K562 (cell line): ENCODE measurements at regions not wholly inside any gene's neighbourhood (a gene's known extent, or its start where the extent isn't known, plus 50 kb on each side); places are given as distances from the start of the nearest gene placed in this dataset.

Source experiments
- ATAC-seq: fragments of 200-7000 bp; cut with Tn5 transposase; 3 replicates; pipeline ENCODE4 v1.9.1; 2020; ENCODE audit warnings: moderate library complexity
- BruUV-seq: library from RNA; stranded (reverse); fragments of 400-500 nt; replicated peaks from 2 replicates; lab custom pipeline; 2021; lab: Mats Ljungman, UMichigan
- CTCF ChIA-PET: fragments of 300-600 bp; formaldehyde crosslinking; extraction: SDS; loops from one replicate; lab custom pipeline; 2021; ENCODE audit warnings: low intra/inter-chr PET ratio; lab: Yijun Ruan, JAX
- POLR2A ChIA-PET: fragments of 300-600, 350-650 bp; sonication (Branson Sonifier 250); formaldehyde crosslinking; extraction: SDS; loops from one replicate; lab custom pipeline; 2021; ENCODE audit warnings: antibody characterized with exemption, inconsistent platforms; lab: Yijun Ruan, JAX
- DNase-seq, 4 experiments: peaks; one replicate each; pipeline versions ENCODE4 v3.0.0 to v3.0.0-alpha.2; 2011 to 2018; ENCODE audit warnings: low spot score in 3 of 4, mixed read lengths in 3 of 4; ENCODE audit errors: extremely low read depth in 1 of 4
- FAIRE-seq: peaks from 2 replicates; lab custom pipeline; 2011; peaks lifted over from hg19 to GRCh38; lab: Jason Lieb, UNC
- H2AFZ ChIP-seq: 2 replicates; pipeline ENCODE4 v1.6.0; 2011; ENCODE audit warnings: low read depth, low read length, control low read depth, inconsistent platforms
- H3K27ac ChIP-seq: fragments of 200-600 bp; 3 replicates; pipeline ENCODE4 v1.8.0; 2011; ENCODE audit warnings: low read depth, mild to moderate bottlenecking, control low read depth, inconsistent platforms, low read length, moderate library complexity, mixed read lengths; ENCODE audit errors: extremely low read depth
- H3K27me3 ChIP-seq, 2 experiments: fragments of 300-600 bp in 1 of 2; 2 replicates in 1 of 2; 3 replicates in 1 of 2; pipeline versions ENCODE4 v1.6.0 to v1.8.0; 2011; ENCODE audit warnings: inconsistent platforms in 2 of 2, low read length in 2 of 2, mild to moderate bottlenecking in 1 of 2, mixed read lengths in 1 of 2, moderate library complexity in 1 of 2; ENCODE audit not compliant: control insufficient read depth in 2 of 2, insufficient read depth in 2 of 2
- H3K36me3 ChIP-seq: fragments of 300-600 bp; 3 replicates; pipeline ENCODE4 v1.8.0; 2011; ENCODE audit warnings: mild to moderate bottlenecking, low read length, inconsistent platforms; ENCODE audit not compliant: control insufficient read depth, insufficient read depth
- H3K4me1 ChIP-seq, 2 experiments: fragments of 200-600 bp in 1 of 2; replicated peaks in 1 of 2; 2 replicates in 1 of 2; 3 replicates in 1 of 2; pipeline versions ENCODE4 v1.5.1 to v1.8.0; 2011; ENCODE audit warnings: inconsistent platforms in 2 of 2, low read length in 2 of 2, mild to moderate bottlenecking in 1 of 2, mixed read lengths in 1 of 2, moderate library complexity in 1 of 2; ENCODE audit not compliant: control insufficient read depth in 2 of 2, insufficient read depth in 2 of 2
- H3K4me2 ChIP-seq: 2 replicates; pipeline ENCODE4 v1.6.1; 2011; ENCODE audit warnings: low read length, control low read depth, inconsistent platforms, mixed read lengths; ENCODE audit not compliant: insufficient read depth
- H3K4me3 ChIP-seq: fragments of 200-600 bp; sonication (generic), shearing (Covaris generic); 2 replicates; pipeline ENCODE4 v1.5.1; 2016; ENCODE audit warnings: control low read depth, inconsistent platforms
- H3K79me2 ChIP-seq: fragments of 200-600 bp; 3 replicates; pipeline ENCODE4 v1.8.0; 2011; ENCODE audit warnings: low read length, inconsistent platforms; ENCODE audit not compliant: control insufficient read depth, insufficient read depth
- H3K9ac ChIP-seq, 2 experiments: 2 replicates each; pipeline versions ENCODE4 v1.6.0 to v1.6.1; 2011; ENCODE audit warnings: low read depth in 2 of 2, low read length in 2 of 2, control low read depth in 1 of 2, inconsistent platforms in 1 of 2, mild to moderate bottlenecking in 1 of 2, mixed read lengths in 1 of 2; ENCODE audit not compliant: insufficient read depth in 1 of 2
- H3K9me1 ChIP-seq: one replicate; pipeline ENCODE4 v1.6.0; 2011; ENCODE audit warnings: inconsistent platforms, mild to moderate bottlenecking, low read length, moderate library complexity; ENCODE audit not compliant: control insufficient read depth, insufficient read depth
- H3K9me3 ChIP-seq: replicated peaks from 2 replicates; pipeline ENCODE4 v1.5.1; 2011; ENCODE audit warnings: low read depth, low read length, inconsistent platforms; ENCODE audit not compliant: control insufficient read depth, insufficient read depth
- H4K20me1 ChIP-seq: replicated peaks from 2 replicates; pipeline ENCODE4 v1.6.1; 2011; ENCODE audit warnings: low read length, inconsistent platforms, mixed read lengths; ENCODE audit not compliant: control insufficient read depth, insufficient read depth
- CHAMP1 ChIP-seq: fragments of 450-650 bp; IDR thresholded peaks from 2 replicates; pipeline ENCODE4 v1.6.1; 2016; ENCODE audit warnings: mild to moderate bottlenecking
- ETV1 ChIP-seq: fragments of 450-650 bp; conservative IDR thresholded peaks from 2 replicates; pipeline ENCODE4 v1.6.1; 2016; ENCODE audit warnings: missing genetic modification characterization, control low read depth, low read depth, missing compliant biosample characterization
- FOXA3 ChIP-seq, 2 experiments: fragments of 450-650 bp in 1 of 2; sonication (generic) in 1 of 2; formaldehyde crosslinking; IDR thresholded peaks in 1 of 2; conservative IDR thresholded peaks in 1 of 2; 2 replicates each; pipeline versions ENCODE4 v1.4.0 to v1.8.0; 2020 to 2022; ENCODE audit warnings: mild to moderate bottlenecking in 2 of 2, missing genetic modification reagents in 1 of 2
- IFI16 ChIP-seq: fragments of 250-450 bp; sonication (Bioruptor Pico); IDR thresholded peaks from 2 replicates; pipeline ENCODE4 v2.1.2; 2022; ENCODE audit warnings: mild to moderate bottlenecking, inconsistent platforms
- LCOR ChIP-seq: sonication (generic); formaldehyde crosslinking; IDR thresholded peaks from 2 replicates; pipeline ENCODE4 v1.8.0; 2022; ENCODE audit warnings: mild to moderate bottlenecking, missing genetic modification reagents
- MCM2 ChIP-seq: fragments of 450-650 bp; IDR thresholded peaks from 2 replicates; pipeline ENCODE4 v1.6.1; 2017; ENCODE audit warnings: low read depth, mild to moderate bottlenecking
- NCOA2 ChIP-seq, 2 experiments: fragments of 450-650 bp; IDR thresholded peaks; 2 replicates each; pipeline ENCODE4 v1.6.1; 2018; ENCODE audit warnings: mild to moderate bottlenecking in 2 of 2, moderate library complexity in 1 of 2; ENCODE audit not compliant: partially characterized antibody in 2 of 2
- RB1 ChIP-seq: fragments of 450-650 bp; IDR thresholded peaks from 2 replicates; pipeline ENCODE4 v1.6.1; 2017; ENCODE audit warnings: low read depth, mild to moderate bottlenecking
- RBM15 ChIP-seq: fragments of 200-400 bp; formaldehyde crosslinking; IDR thresholded peaks from 2 replicates; pipeline ENCODE4 v1.6.1; 2018; ENCODE audit warnings: mild to moderate bottlenecking, low read length, moderate library complexity; ENCODE audit not compliant: insufficient read depth
- RBM25 ChIP-seq: fragments of 200-400 bp; formaldehyde crosslinking; IDR thresholded peaks from 2 replicates; pipeline ENCODE4 v1.6.1; 2018; ENCODE audit warnings: low read length, low read depth, moderate library complexity; ENCODE audit not compliant: severe bottlenecking
- SAFB ChIP-seq: fragments of 200-400 bp; formaldehyde crosslinking; IDR thresholded peaks from 2 replicates; pipeline ENCODE4 v1.6.1; 2017; ENCODE audit warnings: low read depth, low read length, borderline replicate concordance
- SMARCB1 ChIP-seq: IDR thresholded peaks from 2 replicates; pipeline ENCODE4 v1.6.1; 2011; ENCODE audit warnings: improper control_type of control experiment, low read depth; ENCODE audit not compliant: insufficient read length
- ZNF3 ChIP-seq: fragments of 250-450 bp; sonication (Bioruptor Pico); IDR thresholded peaks from 2 replicates; pipeline ENCODE4 v1.5.0; 2021; ENCODE audit warnings: mild to moderate bottlenecking, moderate library complexity
- ZNF431 ChIP-seq: sonication (generic); formaldehyde crosslinking; IDR thresholded peaks from 2 replicates; pipeline ENCODE4 v1.8.0; 2022; ENCODE audit warnings: mild to moderate bottlenecking, missing genetic modification reagents
- ZNF695 ChIP-seq: fragments of 450-650 bp; formaldehyde crosslinking; IDR thresholded peaks from 2 replicates; pipeline ENCODE4 v1.4.0; 2020; ENCODE audit warnings: mild to moderate bottlenecking, moderate library complexity
- WGBS: fragments of 100-300 bp; shearing (Covaris generic); methylation state at CpG from one replicate; pipeline ENCODE4 v1.1.6; 2016; ENCODE audit warnings: low coverage, mixed read lengths; ENCODE audit not compliant: insufficient coverage; ENCODE audit errors: missing lambda C conversion rate; 5-methylcytosine and 5-hydroxymethylcytosine counted together
- in situ Hi-C: fragments of 300-500 bp; cut with MboI; formaldehyde crosslinking; loops from 4 replicates; pipeline ENCODE4 v1.15.0; 2018; ENCODE audit warnings: inconsistent platforms, mixed read lengths
- intact Hi-C: fragments of 100-400 bp; cut with micrococcal nuclease; formaldehyde crosslinking; loops from 2 replicates; pipeline ENCODE4 v1.14.2; 2022
- TF ChIP-seq, protein P1 (sequence below): fragments of 450-650 bp; IDR thresholded peaks from 2 replicates; pipeline ENCODE4 v1.6.1; 2017; ENCODE audit warnings: antibody characterized with exemption
- TF ChIP-seq, protein P2 (sequence below): fragments of 450-650 bp; IDR thresholded peaks from 2 replicates; pipeline ENCODE4 v1.6.1; 2017; ENCODE audit warnings: mild to moderate bottlenecking, moderate library complexity

DNA sequence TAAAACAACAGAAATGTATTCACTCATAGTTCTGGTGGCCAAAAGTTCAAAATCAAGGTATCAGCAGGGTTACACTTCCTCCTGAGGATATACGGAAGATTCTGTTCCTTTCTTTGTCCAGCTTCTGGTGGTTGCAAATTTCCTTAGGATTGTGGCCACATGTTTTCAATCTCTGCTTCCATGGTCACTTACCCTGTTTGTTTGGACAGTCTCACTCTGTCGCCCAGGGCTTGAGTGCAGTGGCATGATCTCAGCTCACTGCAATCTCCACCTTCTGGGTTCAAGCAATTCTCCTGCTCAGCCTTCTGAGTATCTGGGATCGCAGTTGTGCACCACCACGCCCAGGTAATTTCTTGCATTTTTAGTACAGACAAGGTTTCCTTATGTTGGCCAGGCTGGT, 534.3 kb downstream of the KCNA4 start:
- FAIRE-seq = no peak
- DNase-seq = no peak
- H3K4me2 ChIP-seq = no peak overlapping the region
- no peaks in the 10 kb centered on the region for H4K20me1 ChIP-seq
- H3K9me1 ChIP-seq = no peaks in the 10 kb centered on the region
- H3K4me1 ChIP-seq = no peaks in the 10 kb centered on the region
- no peak overlapping the region for H3K9ac ChIP-seq
- TF ChIP-seq FOXA3 (CRISPR knock-in tag; conservative IDR thresholded peaks at IDR 0.05 in 1 of 2, IDR thresholded peaks at IDR 0.05 in 1 of 2) (no peak), RBM25 (no peak), ETV1 (no peak), SMARCB1 (no peak), ZNF431 (CRISPR knock-in tag) (no peak), ZNF3 (CRISPR knock-in tag) (no peak), RB1 (no peak), NCOA2 (IDR thresholded peaks at IDR 0.05; ENCODE audit: partially characterized antibody in 2 of 2) (no peak), SAFB (no peak), RBM15 (no peak), ZNF695 (CRISPR knock-in tag) (no peak), MCM2 (no peak), CHAMP1 (no peak), LCOR (CRISPR knock-in tag) (no peak), IFI16 (CRISPR knock-in tag) (no peak)
- TF ChIP-seq, protein P1, sequence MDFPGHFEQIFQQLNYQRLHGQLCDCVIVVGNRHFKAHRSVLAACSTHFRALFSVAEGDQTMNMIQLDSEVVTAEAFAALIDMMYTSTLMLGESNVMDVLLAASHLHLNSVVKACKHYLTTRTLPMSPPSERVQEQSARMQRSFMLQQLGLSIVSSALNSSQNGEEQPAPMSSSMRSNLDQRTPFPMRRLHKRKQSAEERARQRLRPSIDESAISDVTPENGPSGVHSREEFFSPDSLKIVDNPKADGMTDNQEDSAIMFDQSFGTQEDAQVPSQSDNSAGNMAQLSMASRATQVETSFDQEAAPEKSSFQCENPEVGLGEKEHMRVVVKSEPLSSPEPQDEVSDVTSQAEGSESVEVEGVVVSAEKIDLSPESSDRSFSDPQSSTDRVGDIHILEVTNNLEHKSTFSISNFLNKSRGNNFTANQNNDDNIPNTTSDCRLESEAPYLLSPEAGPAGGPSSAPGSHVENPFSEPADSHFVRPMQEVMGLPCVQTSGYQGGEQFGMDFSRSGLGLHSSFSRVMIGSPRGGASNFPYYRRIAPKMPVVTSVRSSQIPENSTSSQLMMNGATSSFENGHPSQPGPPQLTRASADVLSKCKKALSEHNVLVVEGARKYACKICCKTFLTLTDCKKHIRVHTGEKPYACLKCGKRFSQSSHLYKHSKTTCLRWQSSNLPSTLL = no peak
- TF ChIP-seq, protein P2, sequence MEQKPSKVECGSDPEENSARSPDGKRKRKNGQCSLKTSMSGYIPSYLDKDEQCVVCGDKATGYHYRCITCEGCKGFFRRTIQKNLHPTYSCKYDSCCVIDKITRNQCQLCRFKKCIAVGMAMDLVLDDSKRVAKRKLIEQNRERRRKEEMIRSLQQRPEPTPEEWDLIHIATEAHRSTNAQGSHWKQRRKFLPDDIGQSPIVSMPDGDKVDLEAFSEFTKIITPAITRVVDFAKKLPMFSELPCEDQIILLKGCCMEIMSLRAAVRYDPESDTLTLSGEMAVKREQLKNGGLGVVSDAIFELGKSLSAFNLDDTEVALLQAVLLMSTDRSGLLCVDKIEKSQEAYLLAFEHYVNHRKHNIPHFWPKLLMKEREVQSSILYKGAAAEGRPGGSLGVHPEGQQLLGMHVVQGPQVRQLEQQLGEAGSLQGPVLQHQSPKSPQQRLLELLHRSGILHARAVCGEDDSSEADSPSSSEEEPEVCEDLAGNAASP = no peak
- in situ Hi-C loops = no loop called here
- intact Hi-C loops = no loop called here
- no peak for ATAC-seq
- no peak overlapping the region for H2AFZ ChIP-seq
- ChIA-PET CTCF (no interaction called here), POLR2A (no interaction called here)
- no peaks in the 10 kb centered on the region for H3K79me2 ChIP-seq
- BruUV-seq = no TSS peak
- H3K27me3 ChIP-seq = no peaks in the 10 kb centered on the region
- no peak overlapping the region for H3K4me3 ChIP-seq
- H3K9me3 ChIP-seq = no peaks in the 10 kb centered on the region
- H3K27ac ChIP-seq = no peak overlapping the region
- H3K36me3 ChIP-seq = no peaks in the 10 kb centered on the region
- WGBS = 0% methylated on average over 4 of the region's 4 CpGs
